ENCODE measurements at regions not wholly inside any gene's neighbourhood (a gene's known extent, or its start where the extent isn't known, plus 50 kb on each side); places are given as distances from the start of the nearest gene placed in this dataset.
A peak's percentile ranks its signal among the peaks of the same experiment; 100 is the strongest.
"Not testable (repeated sequence)": the region's sequence is repeated elsewhere in the genome, so short reads cannot be mapped to it uniquely, and the experiment has no call there.

GRCh38 chr3:67064105-67064504, 66.0 kb downstream of the KBTBD8 start:
- no peak for DNase-seq

DNA sequence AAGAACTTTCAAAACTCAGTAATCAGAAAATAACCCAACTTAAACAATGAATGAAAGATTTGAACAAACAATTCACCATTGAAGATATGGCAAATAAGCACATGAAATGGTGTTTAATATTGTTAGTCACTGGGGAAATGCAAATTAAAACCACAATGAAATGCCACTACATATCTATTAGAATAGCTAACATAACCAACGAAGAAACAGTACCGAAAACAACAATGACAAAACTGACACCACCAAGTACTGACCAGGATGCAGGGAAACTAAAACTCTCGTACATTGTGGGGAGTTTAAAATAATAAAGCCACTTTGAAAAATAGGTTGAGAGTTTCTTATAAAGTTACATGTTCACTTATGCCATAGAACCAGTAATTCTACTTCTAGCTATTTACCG, 69.1 kb downstream of the KBTBD8 start:
- no peak for DNase-seq

GRCh38 chr3:67072640-67073039, 74.5 kb downstream of the KBTBD8 start:
- DNase-seq: not testable (repeated sequence)

DNA sequence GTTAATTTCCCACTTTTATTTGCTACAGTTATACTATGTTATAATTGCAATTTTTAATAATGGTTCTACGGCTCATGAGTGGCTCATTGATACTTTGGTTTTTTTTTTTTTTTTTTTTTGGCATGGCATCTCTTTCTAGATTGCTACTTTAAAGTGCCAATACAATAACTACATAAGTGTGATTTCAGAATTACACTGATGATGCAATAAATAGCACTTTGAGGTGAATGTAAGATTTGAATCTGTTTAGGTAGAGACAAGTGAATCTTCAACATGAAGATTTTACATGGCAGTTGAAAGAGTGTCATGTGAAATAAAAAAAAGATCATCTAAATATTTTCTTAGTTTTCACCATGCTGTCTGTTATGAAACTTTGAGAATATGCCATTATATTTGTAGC, 75.7 kb downstream of the KBTBD8 start:
- no peak for DNase-seq

GRCh38 chr3:67075295-67075694, 77.2 kb downstream of the KBTBD8 start:
- DNase-seq: no peak

GRCh38 chr3:67076607-67077006, 78.5 kb downstream of the KBTBD8 start:
- no peak for DNase-seq

DNA sequence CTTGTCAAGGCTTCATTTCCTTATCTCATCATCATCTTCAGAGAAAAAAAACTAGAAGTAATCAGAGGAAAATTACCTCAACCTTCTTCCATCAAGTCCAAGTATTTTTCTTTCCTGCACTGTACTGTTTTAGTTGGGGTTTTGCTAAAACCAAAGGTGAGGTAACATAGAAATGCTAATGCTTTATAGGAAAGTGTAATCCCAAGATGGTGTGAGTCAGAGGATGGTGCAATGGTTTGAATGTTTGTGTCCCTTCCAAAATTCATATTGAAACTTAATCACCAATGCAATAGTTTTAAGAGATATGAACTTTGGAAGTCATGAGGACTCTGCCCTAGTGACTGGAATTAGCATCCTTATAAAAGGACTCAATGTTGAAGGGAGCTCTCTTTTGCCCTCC, 79.5 kb downstream of the KBTBD8 start:
- no peak for DNase-seq

- DNase-seq: no peak
Measured at GRCh38 chr3:67082533-67083024, 84.5 kb downstream of the KBTBD8 start.

- no peak for DNase-seq
Measured at GRCh38 chr3:67083277-67083676, 85.2 kb downstream of the KBTBD8 start.

DNA sequence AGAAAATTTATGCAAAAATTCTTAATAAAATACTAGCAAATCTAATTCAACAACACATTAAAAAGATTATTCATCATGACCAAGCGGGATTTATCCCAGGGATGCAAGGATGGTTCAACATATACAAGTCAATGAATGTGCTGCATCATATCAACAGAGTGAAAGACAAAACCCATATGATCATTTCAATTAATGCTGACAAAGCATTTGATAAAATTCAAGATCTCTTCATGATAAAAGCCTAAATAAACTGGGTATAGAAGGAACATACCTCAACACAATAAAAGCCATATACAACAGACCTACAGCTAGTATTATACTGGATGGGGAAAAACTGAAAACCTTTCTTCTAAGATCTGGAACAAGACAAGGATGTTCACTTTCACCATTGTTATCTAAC, 89.7 kb downstream of the KBTBD8 start:
- DNase-seq: no peak

GRCh38 chr3:67090474-67090873, 92.4 kb downstream of the KBTBD8 start:
- no peak for DNase-seq

GRCh38 chr3:67093305-67093704, 95.2 kb downstream of the KBTBD8 start:
- no peak for DNase-seq

- peak; percentile 13 for DNase-seq
Measured at GRCh38 chr3:67094167-67094566, 96.1 kb downstream of the KBTBD8 start.

DNA sequence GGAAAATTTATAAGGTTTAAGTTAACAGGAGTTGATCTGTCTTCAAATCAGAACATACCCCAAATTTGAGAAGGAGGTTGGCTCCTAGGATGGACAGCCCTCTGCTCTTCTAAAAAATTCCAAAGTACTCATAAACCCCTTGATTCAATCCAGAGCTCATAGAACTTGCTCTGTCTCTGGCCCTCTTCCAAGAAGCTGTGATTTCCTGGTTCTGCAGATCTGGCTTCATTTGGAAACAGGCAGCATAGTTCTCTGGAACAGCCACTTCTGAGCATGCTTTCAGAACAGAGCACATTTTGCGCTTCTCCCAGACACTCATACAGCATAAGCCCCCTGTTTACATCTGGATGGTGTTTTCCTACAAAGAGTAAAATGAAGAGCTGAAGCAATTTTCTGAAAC, 96.7 kb downstream of the KBTBD8 start:
- DNase-seq: no peak

- DNase-seq: no peak
Measured at GRCh38 chr3:67104388-67104787, 106.3 kb downstream of the KBTBD8 start.

GRCh38 chr3:67106874-67107273, 108.8 kb downstream of the KBTBD8 start:
- DNase-seq: no peak

DNA sequence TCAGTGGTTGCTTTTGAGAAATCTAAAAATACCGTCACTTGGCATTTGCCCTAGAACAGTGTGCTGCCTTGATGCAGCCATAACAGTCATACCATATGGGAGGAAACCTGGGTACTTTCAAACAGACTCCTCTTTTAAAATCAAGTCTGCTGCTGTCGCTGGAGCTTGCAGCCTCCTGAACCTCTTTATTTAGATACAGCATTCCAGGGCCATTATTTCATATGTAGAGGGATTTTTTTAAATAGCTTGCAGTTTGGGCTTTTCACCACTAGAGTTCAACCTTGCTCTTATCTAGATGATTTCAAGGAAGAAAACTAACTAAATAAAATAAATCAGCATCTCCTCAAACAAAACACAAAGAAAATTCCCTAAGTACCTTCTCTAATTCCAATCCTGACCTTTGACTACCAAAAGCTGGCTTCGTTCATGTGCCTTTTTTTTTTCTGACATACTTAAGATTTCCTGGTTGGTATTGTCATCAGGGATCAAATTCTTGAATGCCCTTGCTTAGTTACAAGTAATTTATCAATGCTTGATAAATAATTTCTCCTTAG, 111.6 kb downstream of the KBTBD8 start:
- peak; percentile 39 for DNase-seq

GRCh38 chr3:67113802-67114407, 115.8 kb downstream of the KBTBD8 start:
- DNase-seq: peak; percentile 57

GRCh38 chr3:67118122-67118521, 120.0 kb downstream of the KBTBD8 start:
- no peak for DNase-seq

- DNase-seq: no peak
Measured at GRCh38 chr3:67118635-67119034, 120.5 kb downstream of the KBTBD8 start.

- no peak for DNase-seq
Measured at GRCh38 chr3:67123914-67124313, 125.8 kb downstream of the KBTBD8 start.

GRCh38 chr3:67127254-67127653, 129.1 kb downstream of the KBTBD8 start:
- no peak for DNase-seq

DNA sequence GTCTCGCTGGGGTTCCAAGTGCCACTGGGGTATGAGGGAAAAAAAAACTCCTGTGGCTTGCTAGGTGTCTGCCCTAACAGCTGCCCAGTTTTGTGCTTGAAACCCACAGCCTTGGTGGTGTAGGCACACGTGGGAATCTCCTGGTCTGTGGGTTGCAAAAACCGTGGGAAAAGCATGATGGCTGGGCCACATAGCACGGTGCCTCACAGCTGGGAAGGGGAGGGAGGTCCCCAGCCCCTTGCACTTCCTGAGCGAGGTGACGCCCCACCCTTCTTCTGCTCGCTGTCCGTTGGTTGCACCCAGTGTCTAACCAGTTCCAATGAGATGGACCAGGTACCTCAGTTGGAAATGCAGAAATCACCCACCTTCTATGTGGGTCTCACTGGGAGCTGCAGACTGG, 144.3 kb downstream of the KBTBD8 start:
- no peak for DNase-seq

- no peak for DNase-seq
Measured at GRCh38 chr3:67145738-67146137, 147.6 kb downstream of the KBTBD8 start.

GRCh38 chr3:67154429-67154828, 156.3 kb downstream of the KBTBD8 start:
- no peak for DNase-seq
